GM12892 (cell line): ENCODE measurements at regions not wholly inside any gene's neighbourhood (a gene's known extent, or its start where the extent isn't known, plus 50 kb on each side); places are given as distances from the start of the nearest gene placed in this dataset.

ENCODE experiments used
- POLR2A ChIP-seq: IDR thresholded peaks from 2 replicates; pipeline ENCODE4 v1.6.1; 2011; ENCODE audit warnings: low read depth, low read length, control low read depth
- POLR2AphosphoS5 ChIP-seq: IDR thresholded peaks from 2 replicates; pipeline ENCODE4 v1.6.1; 2011; ENCODE audit warnings: low read depth, low read length, control low read depth
- TAF1 ChIP-seq: IDR thresholded peaks from 2 replicates; pipeline ENCODE4 v1.6.1; 2011; ENCODE audit warnings: low read depth, mild to moderate bottlenecking, control low read depth, low read length, borderline replicate concordance

GRCh38 chr5:134463991-134464760 lies 52.5 kb upstream of the CDKN2AIPNL start:
- no peak for TF ChIP-seq POLR2A
- no peak for TF ChIP-seq POLR2AphosphoS5
- TF ChIP-seq TAF1, result no peak
